ENCODE measurements at regions not wholly inside any gene's neighbourhood (a gene's known extent, or its start where the extent isn't known, plus 50 kb on each side); places are given as distances from the start of the nearest gene placed in this dataset.

DNA sequence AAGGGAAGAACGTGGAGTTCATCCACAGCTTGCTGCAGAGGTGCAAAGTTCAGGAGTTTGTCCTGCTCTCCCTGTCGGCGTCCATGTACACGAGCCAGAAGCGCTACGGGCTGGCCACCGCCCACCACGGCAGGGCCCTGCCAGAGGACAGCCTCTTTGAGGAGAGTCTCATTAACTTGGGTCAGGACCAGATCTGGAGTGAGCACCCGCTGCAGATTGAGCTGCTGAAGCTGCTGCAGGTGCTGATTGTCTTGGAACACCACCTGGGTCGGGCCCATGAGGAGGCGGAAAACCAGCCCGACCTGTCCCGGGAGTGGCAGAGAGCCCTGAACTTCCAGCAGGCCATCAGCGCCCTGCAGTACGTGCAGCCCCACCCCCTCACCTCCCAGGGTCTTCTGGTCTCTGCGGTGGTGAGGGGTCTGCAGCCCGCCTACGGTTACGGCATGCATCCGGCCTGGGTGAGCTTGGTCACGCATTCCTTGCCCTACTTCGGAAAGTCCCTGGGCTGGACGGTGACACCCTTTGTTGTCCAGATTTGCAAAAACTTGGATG lies 73.8 kb upstream of the MORC3 start:
- Histone ChIP-seq H3F3A (ENCODE audit: low read length, unreplicated experiment) (no peaks in the 10 kb centered on the region), H3K27me3 (ENCODE audit: low read length) (no peaks in the 10 kb centered on the region), H3K9me2 (replicated peaks; ENCODE audit: low read length) (no peaks in the 10 kb centered on the region), H3K4me2 (ENCODE audit: low read length) (no peak overlapping the region), H3K9ac (ENCODE audit: low read length) (no peak overlapping the region), H4K20me1 (ENCODE audit: low read length) (no peaks in the 10 kb centered on the region), H3K36me3 (ENCODE audit: low read depth, low read length) (peaks cover 22% of the 10 kb centered on the region; the same call in 1 of the 2 replicates), H3K79me2 (ENCODE audit: low read length) (no peaks in the 10 kb centered on the region), H3K9me3 (ENCODE audit: low read length) (no peaks in the 10 kb centered on the region), H3K4me1 (ENCODE audit: insufficient read depth, low read length) (no peaks in the 10 kb centered on the region), H2AFZ (ENCODE audit: low read length) (no peak overlapping the region), H3K4me3 (ENCODE audit: low read length) (no peak overlapping the region), H3K27ac (ENCODE audit: low read length) (no peak overlapping the region)
- intact Hi-C loops (cut with micrococcal nuclease): no loop called here
- ATAC-seq (no peak), DNase-seq (no peak)
- no peak for TF ChIP-seq EZH2 (IDR thresholded peaks at IDR 0.05; ENCODE audit: low read length, unreplicated experiment)
- no peak for TF ChIP-seq EZH2phosphoT487 (IDR thresholded peaks at IDR 0.05; ENCODE audit: borderline replicate concordance, low read length)
- TF ChIP-seq, protein P1, sequence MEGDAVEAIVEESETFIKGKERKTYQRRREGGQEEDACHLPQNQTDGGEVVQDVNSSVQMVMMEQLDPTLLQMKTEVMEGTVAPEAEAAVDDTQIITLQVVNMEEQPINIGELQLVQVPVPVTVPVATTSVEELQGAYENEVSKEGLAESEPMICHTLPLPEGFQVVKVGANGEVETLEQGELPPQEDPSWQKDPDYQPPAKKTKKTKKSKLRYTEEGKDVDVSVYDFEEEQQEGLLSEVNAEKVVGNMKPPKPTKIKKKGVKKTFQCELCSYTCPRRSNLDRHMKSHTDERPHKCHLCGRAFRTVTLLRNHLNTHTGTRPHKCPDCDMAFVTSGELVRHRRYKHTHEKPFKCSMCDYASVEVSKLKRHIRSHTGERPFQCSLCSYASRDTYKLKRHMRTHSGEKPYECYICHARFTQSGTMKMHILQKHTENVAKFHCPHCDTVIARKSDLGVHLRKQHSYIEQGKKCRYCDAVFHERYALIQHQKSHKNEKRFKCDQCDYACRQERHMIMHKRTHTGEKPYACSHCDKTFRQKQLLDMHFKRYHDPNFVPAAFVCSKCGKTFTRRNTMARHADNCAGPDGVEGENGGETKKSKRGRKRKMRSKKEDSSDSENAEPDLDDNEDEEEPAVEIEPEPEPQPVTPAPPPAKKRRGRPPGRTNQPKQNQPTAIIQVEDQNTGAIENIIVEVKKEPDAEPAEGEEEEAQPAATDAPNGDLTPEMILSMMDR (conservative IDR thresholded peaks at IDR 0.05; ENCODE audit: low read depth, low read length): no peak
- ChIA-PET POLR2A (ENCODE audit: unreplicated experiment) (interaction anchor here (0.7 kb wide), 1 partner anchor 177 kb away, joined by 3 read pairs; no protein-coding TSS in a partner anchor), CTCF (no interaction called here)
- BruUV-seq (replicated peaks): no TSS peak

DNA sequence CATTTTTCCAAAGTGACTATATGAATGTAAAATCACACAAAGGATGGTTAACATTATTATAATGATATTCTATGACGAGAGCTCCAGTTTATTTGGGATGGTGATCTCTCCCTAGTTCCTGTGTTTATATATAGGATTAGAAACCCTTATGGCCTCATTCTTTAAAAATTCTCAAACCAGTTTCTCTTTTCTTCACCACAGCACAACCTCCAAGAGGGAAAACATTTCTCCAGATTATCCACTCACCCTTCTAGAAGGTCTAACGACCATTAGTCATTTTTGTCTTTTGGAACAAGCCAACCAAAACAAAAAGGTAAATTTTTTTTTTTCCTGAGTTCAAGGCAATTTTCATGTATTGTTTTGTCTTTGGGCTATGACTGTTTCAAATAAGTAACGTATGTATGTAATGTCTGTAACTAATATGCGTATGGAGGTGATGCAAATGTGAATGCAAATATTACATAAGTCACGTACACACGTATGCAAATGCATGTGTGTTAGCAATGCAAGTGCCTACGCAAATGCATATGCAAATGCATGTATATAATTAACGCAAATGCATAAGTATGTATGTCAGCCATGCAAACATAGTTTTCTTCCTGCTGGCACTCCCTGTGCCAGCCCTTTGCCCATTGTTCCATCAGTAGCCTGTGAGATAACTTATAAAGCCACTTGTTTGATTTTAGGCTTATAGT lies 72.5 kb upstream of the MORC3 start:
- TF ChIP-seq, protein P1 (conservative IDR thresholded peaks at IDR 0.05; ENCODE audit: low read depth, low read length): no peak
- TF ChIP-seq EZH2phosphoT487 (IDR thresholded peaks at IDR 0.05; ENCODE audit: borderline replicate concordance, low read length): no peak
- no peak for TF ChIP-seq EZH2 (IDR thresholded peaks at IDR 0.05; ENCODE audit: low read length, unreplicated experiment)
- no TSS peak for BruUV-seq (replicated peaks)
- H3K36me3 ChIP-seq (ENCODE audit: low read depth, low read length): peaks cover 22% of the 10 kb centered on the region; the same call in 1 of the 2 replicates
- H3K27ac ChIP-seq (ENCODE audit: low read length): no peak overlapping the region
- no peak overlapping the region for H3K4me2 ChIP-seq (ENCODE audit: low read length)
- no peaks in the 10 kb centered on the region for H3K27me3 ChIP-seq (ENCODE audit: low read length)
- H3K9me2 ChIP-seq (replicated peaks; ENCODE audit: low read length): no peaks in the 10 kb centered on the region
- no peaks in the 10 kb centered on the region for H3F3A ChIP-seq (ENCODE audit: low read length, unreplicated experiment)
- H3K9ac ChIP-seq (ENCODE audit: low read length): no peak overlapping the region
- CTCF ChIA-PET: no interaction called here
- DNase-seq: no peak
- intact Hi-C loops (cut with micrococcal nuclease): no loop called here
- H3K4me3 ChIP-seq (ENCODE audit: low read length): no peak overlapping the region
- H3K9me3 ChIP-seq (ENCODE audit: low read length): no peaks in the 10 kb centered on the region
- H3K4me1 ChIP-seq (ENCODE audit: insufficient read depth, low read length): no peaks in the 10 kb centered on the region
- ATAC-seq: no peak
- no peaks in the 10 kb centered on the region for H3K79me2 ChIP-seq (ENCODE audit: low read length)
- no peaks in the 10 kb centered on the region for H4K20me1 ChIP-seq (ENCODE audit: low read length)
- POLR2A ChIA-PET (ENCODE audit: unreplicated experiment): interaction anchor here (0.7 kb wide), 1 partner anchor 72 kb away, joined by 4 read pairs; no protein-coding TSS in a partner anchor
- no peak overlapping the region for H2AFZ ChIP-seq (ENCODE audit: low read length)
